GM21737 (cell line): ENCODE measurements at regions not wholly inside any gene's neighbourhood (a gene's known extent, or its start where the extent isn't known, plus 50 kb on each side); places are given as distances from the start of the nearest gene placed in this dataset.
"Not testable (repeated sequence)": the region's sequence is repeated elsewhere in the genome, so short reads cannot be mapped to it uniquely, and the experiment has no call there.

Experiments
- ATAC-seq: cut with Tn5 transposase; IDR thresholded peaks from one replicate; pipeline ENCODE4 v1.9.1; 2021; ENCODE audit warnings: mild to moderate bottlenecking, moderate library complexity; ENCODE audit not compliant: unreplicated experiment

GRCh38 chr12:25615119-25615518, 62.0 kb upstream of the LMNTD1 start:
- ATAC-seq, result no peak

DNA sequence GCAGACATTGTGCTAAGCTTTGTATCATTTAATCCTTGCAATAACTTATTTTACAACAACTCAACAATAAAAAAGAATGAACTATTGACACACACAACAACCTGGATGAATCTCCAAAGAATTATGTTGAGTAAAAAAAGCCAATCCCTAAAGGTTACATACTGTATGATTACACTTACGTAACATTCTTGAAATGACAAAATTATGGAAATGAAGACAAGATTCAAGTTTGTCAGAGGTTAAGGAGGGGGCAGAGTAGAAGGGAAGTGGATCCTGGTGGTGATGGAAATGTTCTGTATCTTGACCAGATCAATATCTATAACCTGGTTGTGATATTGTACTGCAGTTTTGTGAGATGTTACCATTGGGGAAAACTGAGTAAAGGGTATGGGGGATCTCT, 63.2 kb upstream of the LMNTD1 start:
- no peak for ATAC-seq

DNA sequence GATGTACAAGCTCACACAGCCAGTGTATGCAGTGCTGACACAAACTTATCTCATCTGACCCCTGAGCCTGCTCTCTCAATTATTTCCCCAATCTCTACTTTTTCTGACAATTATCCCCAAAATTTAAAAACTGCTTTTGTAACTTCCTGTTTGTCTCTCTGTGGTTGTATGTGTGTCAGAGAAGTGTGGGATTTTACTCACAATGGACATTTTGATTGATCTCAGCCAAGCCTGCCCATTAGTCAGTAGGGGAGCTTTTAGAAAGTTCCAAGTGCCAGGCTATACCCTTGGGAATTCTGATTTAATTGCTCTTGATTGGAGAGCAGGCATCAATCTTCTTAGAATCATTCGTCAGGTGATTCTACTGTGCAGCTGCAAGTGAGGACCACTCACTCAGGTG, 64.9 kb upstream of the LMNTD1 start:
- no peak for ATAC-seq

DNA sequence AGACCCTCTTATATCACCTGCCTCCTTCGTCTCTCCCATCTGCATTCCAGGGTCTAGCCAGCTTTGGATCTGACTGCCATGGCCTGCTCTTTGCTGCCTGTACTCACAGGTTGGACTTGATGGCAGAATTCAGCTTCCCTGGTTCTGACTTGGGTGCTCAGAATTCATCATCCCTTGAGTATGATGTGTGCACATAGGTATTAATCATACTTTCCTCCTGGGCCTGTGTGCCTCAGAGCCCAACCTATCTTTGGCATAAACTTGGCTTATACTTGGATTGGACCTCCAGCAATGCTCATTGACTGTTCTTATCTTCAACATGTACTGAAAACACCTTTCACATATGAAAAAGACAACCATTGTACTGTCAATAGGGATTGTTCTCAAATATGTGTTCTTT, 70.7 kb upstream of the LMNTD1 start:
- ATAC-seq, result no peak

DNA sequence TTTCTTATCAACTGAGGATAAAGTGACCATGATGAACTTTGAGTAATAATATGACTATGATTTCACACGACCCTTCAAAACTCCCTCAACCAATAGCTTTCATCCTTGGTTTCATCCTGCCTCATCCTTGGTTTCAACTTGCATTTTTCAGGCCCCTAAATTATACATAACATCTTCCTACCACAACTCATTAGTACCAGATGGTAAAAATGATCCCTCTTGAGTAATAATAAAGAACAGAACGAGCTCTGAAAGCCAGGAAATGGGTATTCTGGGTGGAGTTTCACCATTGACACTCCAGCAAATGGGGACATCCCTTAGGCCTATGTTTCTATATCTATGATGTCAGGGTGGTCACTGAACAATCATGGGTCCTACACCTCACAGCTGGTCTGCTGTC, 72.1 kb upstream of the LMNTD1 start:
- ATAC-seq, result no peak

- ATAC-seq, result no peak
Observed at GRCh38 chr12:25629341-25629740, 76.3 kb upstream of the LMNTD1 start.

DNA sequence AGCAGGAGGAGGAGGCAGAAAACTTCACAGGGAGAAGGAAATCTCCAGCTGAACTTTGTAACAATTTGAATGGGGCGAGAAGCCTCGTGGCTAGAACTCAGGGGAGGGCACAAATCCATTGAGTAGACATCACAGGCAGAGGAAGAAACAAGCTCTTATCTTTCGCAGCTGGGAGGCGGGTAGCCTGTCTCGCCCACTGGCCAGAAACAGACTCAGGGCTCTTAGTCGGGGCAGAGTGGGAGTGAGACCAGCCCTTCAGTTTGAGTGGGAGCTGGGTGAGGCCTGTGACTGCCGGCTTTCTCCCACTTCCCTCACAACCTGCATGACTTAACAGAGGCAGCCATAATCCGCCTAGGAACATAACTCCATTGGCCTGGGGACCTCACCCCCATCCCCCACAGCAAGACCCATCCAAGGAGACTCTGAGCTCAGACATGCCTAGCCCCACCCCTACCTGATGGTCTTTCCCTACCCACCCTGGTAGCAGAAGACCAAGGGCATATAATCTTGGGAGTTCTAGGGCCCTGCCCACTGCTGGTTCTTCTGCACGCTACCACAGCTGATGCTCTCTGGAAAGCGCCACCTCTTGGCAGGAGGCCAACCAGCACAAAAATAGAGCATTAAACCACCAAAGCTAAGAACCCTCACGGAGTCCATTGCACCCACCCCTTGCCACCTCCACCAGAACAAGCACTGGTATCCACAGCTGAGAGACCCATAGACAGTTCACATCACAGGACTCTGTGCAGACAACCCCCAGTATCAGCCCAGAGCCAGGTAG, 77.8 kb upstream of the LMNTD1 start:
- not testable (repeated sequence) for ATAC-seq

DNA sequence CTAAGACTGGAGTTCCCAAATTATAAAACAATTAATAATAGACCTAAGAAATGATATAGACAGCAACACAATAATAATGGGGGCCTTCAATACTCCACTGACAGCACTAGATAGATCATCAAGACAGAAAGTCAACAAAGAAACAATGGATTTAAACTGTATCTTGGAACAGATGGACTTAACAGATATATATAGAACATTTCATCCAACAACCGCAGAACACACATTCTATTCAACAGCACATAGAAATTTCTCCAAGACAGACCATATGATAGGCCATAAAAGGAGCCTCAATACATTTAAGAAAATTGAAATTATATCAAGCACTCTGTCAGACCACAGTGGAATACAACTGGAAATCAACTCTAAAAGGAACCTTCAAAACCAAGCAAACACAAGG, 80.1 kb upstream of the LMNTD1 start:
- ATAC-seq, result not testable (repeated sequence)

- no peak for ATAC-seq
Observed at GRCh38 chr12:25637752-25638151, 84.7 kb upstream of the LMNTD1 start.

GRCh38 chr12:25639406-25639805, 86.3 kb upstream of the LMNTD1 start:
- ATAC-seq, result no peak

DNA sequence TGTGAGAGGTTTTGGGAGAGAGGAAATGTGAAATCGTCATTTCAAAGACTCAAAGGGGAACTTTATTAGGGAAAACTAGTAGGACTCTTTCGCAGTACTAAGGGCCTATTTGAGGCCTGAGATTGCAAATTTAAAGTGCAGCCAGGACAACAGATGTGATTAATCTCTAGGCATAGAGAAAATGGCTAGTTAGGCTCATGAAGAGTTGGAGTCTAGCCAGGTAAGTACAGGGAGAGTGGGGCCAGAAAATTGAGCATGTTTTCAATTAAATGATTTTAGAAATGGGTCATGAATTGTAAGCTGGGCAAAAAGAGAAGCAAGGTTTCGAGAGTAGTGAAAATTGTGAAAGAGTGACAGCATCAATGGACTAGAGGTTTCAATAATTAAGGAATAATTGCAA, 91.9 kb upstream of the LMNTD1 start:
- no peak for ATAC-seq

- ATAC-seq, result no peak
Observed at GRCh38 chr12:25645427-25645826, 92.3 kb upstream of the LMNTD1 start.

- no peak for ATAC-seq
Observed at GRCh38 chr12:25651931-25652330, 98.8 kb upstream of the LMNTD1 start.

DNA sequence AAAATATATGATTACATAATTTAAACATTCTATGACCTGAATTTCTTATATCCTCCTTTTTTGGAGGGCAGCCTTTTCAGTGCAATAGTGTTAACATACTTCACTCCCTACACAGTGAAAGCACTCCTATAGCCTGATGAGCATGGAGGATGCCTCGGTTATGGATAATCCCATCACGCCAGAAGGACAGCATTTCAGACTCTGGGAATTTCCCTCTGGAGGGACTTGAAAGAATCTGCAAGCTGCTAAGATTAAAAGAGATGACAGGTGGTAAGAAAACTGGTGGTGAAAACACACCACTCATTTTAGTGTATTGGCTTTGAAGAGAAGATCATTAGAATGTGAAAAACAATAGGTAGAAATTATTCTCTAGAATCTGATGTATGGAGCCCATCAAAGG, 99.3 kb upstream of the LMNTD1 start:
- ATAC-seq, result no peak

- ATAC-seq, result no peak
Observed at GRCh38 chr12:25653487-25654175, 100.5 kb upstream of the LMNTD1 start.

DNA sequence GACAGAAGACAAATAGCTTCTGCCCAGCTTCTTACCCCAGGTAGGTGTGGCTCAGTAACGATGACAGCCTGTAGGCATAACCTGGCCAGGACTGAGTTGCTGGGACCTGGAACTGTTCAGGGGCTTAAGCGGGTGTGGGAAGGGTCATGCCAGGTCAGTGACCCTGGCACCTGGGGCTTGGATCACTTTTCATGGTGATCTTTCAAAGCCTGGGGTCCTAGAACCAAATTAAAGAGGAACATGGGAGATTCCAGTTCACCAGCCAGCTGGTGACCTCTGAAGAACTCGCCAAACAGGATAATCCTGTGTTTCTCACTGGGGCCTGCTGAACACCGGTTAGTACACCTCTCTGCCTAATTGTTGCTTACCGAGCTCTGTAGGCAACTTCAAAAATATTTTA, 102.6 kb upstream of the LMNTD1 start:
- ATAC-seq, result no peak

DNA sequence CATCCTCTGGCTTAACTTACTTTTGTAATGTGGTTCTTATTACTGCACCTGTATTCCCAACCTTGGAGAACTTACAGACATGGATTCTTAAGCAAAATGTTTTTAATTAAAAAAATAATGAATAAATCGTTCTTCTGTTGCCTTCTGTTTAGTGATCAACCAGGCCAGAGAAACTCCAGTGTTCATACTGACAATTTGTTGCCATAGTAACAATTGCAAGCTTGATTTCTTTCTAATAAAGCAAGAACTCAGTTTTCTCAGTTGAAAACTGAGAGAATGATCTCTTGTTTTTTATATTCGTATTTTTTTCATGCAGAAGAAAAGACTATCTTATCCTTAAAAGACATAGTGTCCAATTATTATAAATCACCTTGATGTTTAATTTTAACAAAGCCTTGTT, 106.5 kb upstream of the LMNTD1 start:
- no peak for ATAC-seq

GRCh38 chr12:25670076-25671055, 117.3 kb upstream of the LMNTD1 start:
- no peak for ATAC-seq

- ATAC-seq, result no peak
Observed at GRCh38 chr12:25675808-25676207, 122.7 kb upstream of the LMNTD1 start.

GRCh38 chr12:25677232-25677937, 124.3 kb upstream of the LMNTD1 start:
- ATAC-seq, result no peak

- no peak for ATAC-seq
Observed at GRCh38 chr12:25681580-25681979, 128.5 kb upstream of the LMNTD1 start.
